Gastroesophageal sphincter (tissue), 3 donors: ENCODE measurements at regions not wholly inside any gene's neighbourhood (a gene's known extent, or its start where the extent isn't known, plus 50 kb on each side); places are given as distances from the start of the nearest gene placed in this dataset.

Source experiments
- CTCF ChIP-seq, 4 experiments: fragments of 200-600 bp in 2 of 4; fragments of 450-650 bp in 2 of 4; sonication (generic) in 1 of 4; IDR thresholded peaks; one replicate each; pipeline ENCODE4 v1.5.1; 2017 to 2019; ENCODE audit warnings: antibody characterized with exemption in 4 of 4, mild to moderate bottlenecking in 2 of 4, moderate library complexity in 2 of 4
- POLR2AphosphoS5 ChIP-seq: sonication (generic); formaldehyde crosslinking; IDR thresholded peaks from one replicate; pipeline ENCODE4 v1.6.1; 2017; ENCODE audit warnings: antibody characterized with exemption

GRCh38 chr16:48956620-48957019, 325.0 kb downstream of the CBLN1 start:
- TF ChIP-seq CTCF (IDR thresholded peaks at IDR 0.05) (no peak), POLR2AphosphoS5 (no peak)
